Astrocyte (in vitro differentiated cells and primary cell): ENCODE measurements at regions not wholly inside any gene's neighbourhood (a gene's known extent, or its start where the extent isn't known, plus 50 kb on each side); places are given as distances from the start of the nearest gene placed in this dataset.
A peak's percentile ranks its signal among the peaks of the same experiment; 100 is the strongest.

Experiments used
- DNase-seq: peaks from one replicate; pipeline ENCODE4 v3.0.0-alpha.2; 2010; ENCODE audit warnings: low read depth
- FAIRE-seq: peaks from 2 replicates; lab custom pipeline; 2011; peaks lifted over from hg19 to GRCh38; lab: Jason Lieb, UNC
- H2AFZ ChIP-seq: 2 replicates; pipeline ENCODE4 v1.6.0; 2012; ENCODE audit warnings: low read depth, low read length, inconsistent platforms
- H3K27ac ChIP-seq: 2 replicates; pipeline ENCODE4 v1.5.1; 2011; ENCODE audit warnings: low read depth, low read length, inconsistent platforms
- H3K27me3 ChIP-seq: 2 replicates; pipeline ENCODE4 v1.6.0; 2011; ENCODE audit warnings: low read length, inconsistent platforms; ENCODE audit not compliant: insufficient read depth
- H3K36me3 ChIP-seq: 2 replicates; pipeline ENCODE4 v1.5.1; 2011; ENCODE audit warnings: low read length, inconsistent platforms; ENCODE audit not compliant: insufficient read depth
- H3K4me1 ChIP-seq: 2 replicates; pipeline ENCODE4 v1.5.1; 2011; ENCODE audit warnings: low read length, inconsistent platforms; ENCODE audit not compliant: insufficient read depth
- H3K4me2 ChIP-seq: 2 replicates; pipeline ENCODE4 v1.6.0; 2012; ENCODE audit warnings: low read length, inconsistent platforms
- H3K4me3 ChIP-seq: 2 replicates; pipeline ENCODE4 v1.5.1; 2011; ENCODE audit warnings: low read depth, mild to moderate bottlenecking, low read length, inconsistent platforms; ENCODE audit not compliant: insufficient read depth
- H3K79me2 ChIP-seq: 2 replicates; pipeline ENCODE4 v1.6.0; 2012; ENCODE audit warnings: mild to moderate bottlenecking, low read length, inconsistent platforms; ENCODE audit not compliant: insufficient read depth
- H3K9ac ChIP-seq: 2 replicates; pipeline ENCODE4 v1.6.0; 2012; ENCODE audit warnings: mild to moderate bottlenecking, low read length, inconsistent platforms
- H3K9me3 ChIP-seq: 2 replicates; pipeline ENCODE4 v1.5.1; 2012; ENCODE audit warnings: low read depth, mild to moderate bottlenecking, low read length, inconsistent platforms; ENCODE audit not compliant: insufficient read depth
- H4K20me1 ChIP-seq: 2 replicates; pipeline ENCODE4 v1.6.0; 2012; ENCODE audit warnings: low read length, inconsistent platforms; ENCODE audit not compliant: insufficient read depth
- H3K27ac Mint-ChIP-seq: one replicate; pipeline ENCODE4 v1.8.0; 2021; ENCODE audit warnings: mild to moderate bottlenecking, mixed read lengths; ENCODE audit not compliant: unreplicated experiment
- H3K27me3 Mint-ChIP-seq: one replicate; pipeline ENCODE4 v1.8.0; 2021; ENCODE audit warnings: low read depth, mixed read lengths; ENCODE audit not compliant: unreplicated experiment
- H3K36me3 Mint-ChIP-seq: one replicate; pipeline ENCODE4 v1.8.0; 2021; ENCODE audit warnings: low read depth, mixed read lengths; ENCODE audit not compliant: unreplicated experiment
- H3K4me1 Mint-ChIP-seq: one replicate; pipeline ENCODE4 v1.8.0; 2021; ENCODE audit warnings: low read depth, mixed read lengths; ENCODE audit not compliant: unreplicated experiment
- H3K4me3 Mint-ChIP-seq: one replicate; pipeline ENCODE4 v1.8.0; 2021; ENCODE audit warnings: mild to moderate bottlenecking, moderate library complexity, mixed read lengths; ENCODE audit not compliant: unreplicated experiment
- H3K9me3 Mint-ChIP-seq: one replicate; pipeline ENCODE4 v1.8.0; 2021; ENCODE audit warnings: mild to moderate bottlenecking, mixed read lengths; ENCODE audit not compliant: unreplicated experiment
- EZH2 ChIP-seq: IDR thresholded peaks from 2 replicates; pipeline ENCODE4 v1.6.1; 2012; ENCODE audit warnings: mild to moderate bottlenecking, low read length, inconsistent platforms; ENCODE audit not compliant: insufficient read depth
- TF ChIP-seq, protein P1 (sequence below): IDR thresholded peaks from 2 replicates; pipeline ENCODE4 v1.5.1; 2011; ENCODE audit warnings: low read depth, mild to moderate bottlenecking, inconsistent platforms, low read length, moderate library complexity; ENCODE audit not compliant: insufficient read depth

DNA sequence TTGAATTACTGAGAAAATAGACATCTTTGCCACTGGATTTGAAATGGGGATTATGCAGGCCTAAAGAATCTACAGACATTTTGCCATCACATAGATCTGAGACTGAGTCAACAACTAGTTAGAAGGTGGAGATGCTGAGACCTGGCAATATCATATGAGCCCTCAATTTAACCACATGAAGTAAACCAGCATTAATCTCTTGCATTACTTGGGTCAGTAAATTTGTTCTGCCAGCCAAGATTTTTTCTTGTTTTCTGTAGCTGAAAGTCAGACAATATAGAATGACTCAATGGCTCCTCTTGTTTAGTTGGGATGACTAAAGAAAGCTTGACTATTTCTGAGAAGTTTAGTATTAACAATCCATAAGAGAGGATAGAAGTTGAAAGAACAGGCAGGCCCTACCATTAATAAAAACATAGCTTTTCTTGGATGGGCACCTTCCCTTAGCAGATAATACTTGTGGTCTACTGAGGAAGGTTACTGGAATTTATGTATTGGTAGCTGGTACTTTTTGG lies 396.7 kb upstream of the SORCS1 start:
- H3K27me3 Mint-ChIP-seq = no peaks in the 10 kb centered on the region
- H3K4me1 Mint-ChIP-seq = peaks cover 13% of the 10 kb centered on the region
- Histone ChIP-seq H3K4me3 (no peak overlapping the region), H2AFZ (no peak overlapping the region), H3K9me3 (no peaks in the 10 kb centered on the region), H3K27ac (no peak overlapping the region), H3K36me3 (no peaks in the 10 kb centered on the region), H3K4me1 (no peaks in the 10 kb centered on the region), H3K4me2 (no peak overlapping the region), H3K27me3 (no peaks in the 10 kb centered on the region), H3K79me2 (no peaks in the 10 kb centered on the region), H4K20me1 (no peaks in the 10 kb centered on the region), H3K9ac (no peak overlapping the region)
- H3K9me3 Mint-ChIP-seq = no peaks in the 10 kb centered on the region
- FAIRE-seq (no peak), DNase-seq (peak; percentile 74)
- TF ChIP-seq, protein P1, sequence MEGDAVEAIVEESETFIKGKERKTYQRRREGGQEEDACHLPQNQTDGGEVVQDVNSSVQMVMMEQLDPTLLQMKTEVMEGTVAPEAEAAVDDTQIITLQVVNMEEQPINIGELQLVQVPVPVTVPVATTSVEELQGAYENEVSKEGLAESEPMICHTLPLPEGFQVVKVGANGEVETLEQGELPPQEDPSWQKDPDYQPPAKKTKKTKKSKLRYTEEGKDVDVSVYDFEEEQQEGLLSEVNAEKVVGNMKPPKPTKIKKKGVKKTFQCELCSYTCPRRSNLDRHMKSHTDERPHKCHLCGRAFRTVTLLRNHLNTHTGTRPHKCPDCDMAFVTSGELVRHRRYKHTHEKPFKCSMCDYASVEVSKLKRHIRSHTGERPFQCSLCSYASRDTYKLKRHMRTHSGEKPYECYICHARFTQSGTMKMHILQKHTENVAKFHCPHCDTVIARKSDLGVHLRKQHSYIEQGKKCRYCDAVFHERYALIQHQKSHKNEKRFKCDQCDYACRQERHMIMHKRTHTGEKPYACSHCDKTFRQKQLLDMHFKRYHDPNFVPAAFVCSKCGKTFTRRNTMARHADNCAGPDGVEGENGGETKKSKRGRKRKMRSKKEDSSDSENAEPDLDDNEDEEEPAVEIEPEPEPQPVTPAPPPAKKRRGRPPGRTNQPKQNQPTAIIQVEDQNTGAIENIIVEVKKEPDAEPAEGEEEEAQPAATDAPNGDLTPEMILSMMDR = no peak
- TF ChIP-seq EZH2 = no peak
- H3K36me3 Mint-ChIP-seq = no peaks in the 10 kb centered on the region
- no peak overlapping the region for H3K4me3 Mint-ChIP-seq
- no peak overlapping the region for H3K27ac Mint-ChIP-seq

DNA sequence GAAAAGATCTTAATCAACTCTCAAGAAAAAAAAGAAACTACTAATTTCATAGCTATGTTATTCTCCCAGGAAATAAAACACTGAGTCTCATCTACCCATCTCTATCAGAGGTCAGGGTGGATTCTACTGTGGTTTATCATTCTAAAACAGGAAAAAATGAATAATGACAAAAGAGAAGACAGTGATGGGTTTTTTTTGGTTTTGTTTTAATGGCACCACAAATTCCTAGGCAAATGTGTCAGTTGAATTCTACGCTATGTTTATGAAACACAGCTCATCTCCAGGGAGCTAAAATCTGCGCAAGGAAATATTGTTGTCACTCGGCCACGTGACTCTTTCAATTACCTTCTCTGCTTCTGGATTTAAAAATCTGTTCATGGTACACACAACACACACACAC lies 393.4 kb upstream of the SORCS1 start:
- DNase-seq (no peak), FAIRE-seq (no peak)
- Histone ChIP-seq H3K9me3 (no peaks in the 10 kb centered on the region), H3K79me2 (no peaks in the 10 kb centered on the region), H3K4me1 (peaks cover 7% of the 10 kb centered on the region), H3K27me3 (no peaks in the 10 kb centered on the region), H3K4me2 (no peak overlapping the region), H3K36me3 (no peaks in the 10 kb centered on the region), H2AFZ (no peak overlapping the region), H3K27ac (no peak overlapping the region), H4K20me1 (no peaks in the 10 kb centered on the region), H3K9ac (no peak overlapping the region), H3K4me3 (no peak overlapping the region)
- Mint-ChIP-seq H3K36me3 (no peaks in the 10 kb centered on the region), H3K27me3 (no peaks in the 10 kb centered on the region), H3K9me3 (no peaks in the 10 kb centered on the region), H3K27ac (no peak overlapping the region), H3K4me1 (peaks cover 34% of the 10 kb centered on the region), H3K4me3 (no peak overlapping the region)
- TF ChIP-seq, protein P1 = no peak
- TF ChIP-seq EZH2 = no peak

DNA sequence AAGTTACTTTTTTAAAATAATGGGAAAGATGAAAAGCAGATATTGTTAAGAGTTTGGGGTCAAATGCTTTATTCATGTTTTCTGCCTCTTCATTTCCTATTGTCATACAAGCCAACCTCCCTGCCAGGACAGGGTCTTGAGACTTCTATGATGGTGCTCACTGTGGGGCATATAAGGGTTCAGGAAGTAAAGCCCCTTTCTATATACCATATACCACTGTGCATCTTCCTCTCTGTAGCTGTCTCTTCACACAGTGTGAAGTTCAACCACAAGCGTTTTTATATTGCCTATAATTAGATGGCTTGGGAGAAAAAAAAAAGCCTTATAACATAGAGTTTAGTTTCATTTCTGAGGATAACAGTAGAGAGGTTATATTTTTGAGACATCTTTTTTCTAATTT lies 389.8 kb upstream of the SORCS1 start:
- DNase-seq (no peak), FAIRE-seq (no peak)
- Mint-ChIP-seq H3K27me3 (no peaks in the 10 kb centered on the region), H3K27ac (peak overlapping the region; percentile 81), H3K4me1 (peaks cover 27% of the 10 kb centered on the region), H3K4me3 (no peak overlapping the region), H3K36me3 (no peaks in the 10 kb centered on the region), H3K9me3 (peaks cover 2% of the 10 kb centered on the region)
- H2AFZ ChIP-seq = no peak overlapping the region
- H3K36me3 ChIP-seq = no peaks in the 10 kb centered on the region
- H4K20me1 ChIP-seq = no peaks in the 10 kb centered on the region
- H3K9ac ChIP-seq = no peak overlapping the region
- H3K27me3 ChIP-seq = no peaks in the 10 kb centered on the region
- no peak overlapping the region for H3K4me2 ChIP-seq
- H3K9me3 ChIP-seq = no peaks in the 10 kb centered on the region
- no peak overlapping the region for H3K4me3 ChIP-seq
- H3K27ac ChIP-seq = no peak overlapping the region
- H3K4me1 ChIP-seq = peaks cover 7% of the 10 kb centered on the region
- TF ChIP-seq, protein P1 = no peak
- TF ChIP-seq EZH2 = no peak
- no peaks in the 10 kb centered on the region for H3K79me2 ChIP-seq
